ENCODE measurements at regions not wholly inside any gene's neighbourhood (a gene's known extent, or its start where the extent isn't known, plus 50 kb on each side); places are given as distances from the start of the nearest gene placed in this dataset.
A peak's percentile ranks its signal among the peaks of the same experiment; 100 is the strongest.

DNA sequence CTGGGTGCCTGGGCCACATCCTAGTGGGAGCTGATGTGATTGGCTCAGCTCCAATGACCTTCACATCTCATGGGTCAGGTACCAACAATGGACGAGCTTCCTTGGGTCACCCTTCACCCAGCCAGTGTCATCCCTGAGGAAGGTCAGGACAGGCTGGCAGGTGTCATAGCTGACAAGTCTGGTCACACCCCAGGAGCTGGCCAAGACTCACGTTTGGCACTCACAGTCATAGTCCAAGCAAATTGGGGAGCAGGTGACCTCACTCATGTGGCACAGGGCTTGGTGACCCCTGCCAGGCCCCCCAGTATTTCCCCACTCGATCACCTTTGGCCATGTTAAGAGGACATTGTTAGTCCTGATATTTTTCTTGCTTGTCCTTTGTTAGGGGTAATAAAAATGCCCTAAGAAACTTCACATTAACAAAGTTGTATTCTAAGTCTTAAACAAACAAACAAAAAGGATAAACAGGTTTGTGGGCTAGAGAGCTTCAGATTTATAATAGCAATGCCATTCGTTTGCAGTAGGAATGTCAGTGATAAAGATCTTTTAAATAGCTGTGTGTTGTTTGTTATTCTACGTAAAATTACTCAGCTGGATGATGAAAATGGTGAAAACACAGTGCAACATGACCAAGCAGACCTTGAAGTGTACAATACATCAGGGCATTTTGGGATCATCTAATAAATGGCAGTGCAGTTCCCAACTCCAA, 79.5 kb upstream of the POMGNT2 start:
- TF ChIP-seq, protein P1, sequence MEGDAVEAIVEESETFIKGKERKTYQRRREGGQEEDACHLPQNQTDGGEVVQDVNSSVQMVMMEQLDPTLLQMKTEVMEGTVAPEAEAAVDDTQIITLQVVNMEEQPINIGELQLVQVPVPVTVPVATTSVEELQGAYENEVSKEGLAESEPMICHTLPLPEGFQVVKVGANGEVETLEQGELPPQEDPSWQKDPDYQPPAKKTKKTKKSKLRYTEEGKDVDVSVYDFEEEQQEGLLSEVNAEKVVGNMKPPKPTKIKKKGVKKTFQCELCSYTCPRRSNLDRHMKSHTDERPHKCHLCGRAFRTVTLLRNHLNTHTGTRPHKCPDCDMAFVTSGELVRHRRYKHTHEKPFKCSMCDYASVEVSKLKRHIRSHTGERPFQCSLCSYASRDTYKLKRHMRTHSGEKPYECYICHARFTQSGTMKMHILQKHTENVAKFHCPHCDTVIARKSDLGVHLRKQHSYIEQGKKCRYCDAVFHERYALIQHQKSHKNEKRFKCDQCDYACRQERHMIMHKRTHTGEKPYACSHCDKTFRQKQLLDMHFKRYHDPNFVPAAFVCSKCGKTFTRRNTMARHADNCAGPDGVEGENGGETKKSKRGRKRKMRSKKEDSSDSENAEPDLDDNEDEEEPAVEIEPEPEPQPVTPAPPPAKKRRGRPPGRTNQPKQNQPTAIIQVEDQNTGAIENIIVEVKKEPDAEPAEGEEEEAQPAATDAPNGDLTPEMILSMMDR (IDR thresholded peaks at IDR 0.05; ENCODE audit: control insufficient read depth, extremely low read depth, insufficient read depth): no peak
- no peak overlapping the region for H3K4me3 ChIP-seq (ENCODE audit: low read depth, low read length)
- peak; percentile 54 for DNase-seq (ENCODE audit: low read depth)

DNA sequence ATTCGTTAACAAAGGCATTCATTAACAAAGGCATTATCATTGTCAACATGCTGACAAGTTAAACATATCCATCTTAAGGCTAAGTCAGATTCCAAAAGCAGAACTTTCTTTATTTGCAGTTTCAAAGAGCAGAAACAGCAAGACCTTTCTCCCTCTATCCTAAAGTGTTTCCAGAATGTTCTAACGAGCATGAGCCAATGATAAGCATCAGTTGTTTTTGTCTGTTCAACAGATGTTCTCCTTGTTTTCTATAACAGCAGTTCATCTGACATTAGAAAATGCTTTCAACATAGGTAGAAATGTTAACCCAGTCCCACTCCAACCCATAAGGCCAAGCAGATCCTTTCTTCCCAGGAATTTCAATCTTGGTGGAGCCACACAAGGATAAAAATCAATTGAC, 77.6 kb upstream of the POMGNT2 start:
- DNase-seq (ENCODE audit: low read depth): no peak
- H3K4me3 ChIP-seq (ENCODE audit: low read depth, low read length): no peak overlapping the region
- TF ChIP-seq, protein P1 (IDR thresholded peaks at IDR 0.05; ENCODE audit: control insufficient read depth, extremely low read depth, insufficient read depth): no peak

DNA sequence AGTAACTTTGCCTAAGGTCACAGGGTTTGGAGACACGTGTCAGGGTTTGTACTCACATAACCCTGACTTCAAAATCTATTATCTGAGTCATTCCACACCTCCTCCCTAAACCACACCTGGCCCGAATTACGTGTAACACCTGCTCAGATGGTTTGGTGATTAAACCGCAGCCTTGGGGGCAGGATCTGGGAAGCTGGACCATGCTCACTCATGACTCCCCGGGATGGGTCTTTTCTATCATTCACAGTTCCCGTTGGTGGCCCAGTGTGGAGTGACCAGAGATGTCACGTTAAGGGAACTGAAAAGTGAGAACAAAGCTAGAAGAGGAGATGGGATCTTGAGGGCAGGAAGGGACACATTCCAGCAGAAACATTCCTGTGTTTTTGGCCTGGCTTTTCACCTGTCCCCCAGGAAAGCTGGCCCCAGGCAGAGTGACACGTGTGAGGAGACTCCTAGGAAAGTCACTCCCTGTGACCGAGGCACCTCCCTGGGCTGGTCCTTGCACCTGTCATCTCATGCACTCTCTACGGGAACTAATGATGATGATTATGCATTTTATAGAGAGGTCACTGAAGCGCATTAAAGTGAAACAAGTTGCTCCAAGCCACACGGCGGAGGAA, 75.4 kb upstream of the POMGNT2 start:
- TF ChIP-seq, protein P1 (IDR thresholded peaks at IDR 0.05; ENCODE audit: control insufficient read depth, extremely low read depth, insufficient read depth): no peak

DNA sequence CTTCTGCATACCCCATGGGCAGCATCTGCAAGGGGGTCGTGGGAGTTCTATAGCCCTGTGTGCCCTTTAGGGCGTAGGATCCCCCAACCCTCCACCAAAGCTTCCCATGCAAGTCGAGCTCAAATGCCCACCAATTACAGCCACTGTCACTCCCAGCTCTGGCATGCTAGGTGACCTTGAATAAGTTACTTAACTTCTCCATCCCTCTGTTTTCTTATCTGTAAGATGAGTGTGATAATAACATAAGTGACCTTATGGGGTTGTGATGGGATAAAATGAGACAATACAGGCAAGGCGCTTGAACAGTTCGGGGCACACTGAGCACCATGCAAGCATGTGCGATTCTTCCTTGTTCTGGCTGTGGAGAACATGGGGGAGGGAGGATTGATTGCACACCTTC, 74.8 kb upstream of the POMGNT2 start:
- no peak for DNase-seq (ENCODE audit: low read depth)
- H3K4me3 ChIP-seq (ENCODE audit: low read depth, low read length): no peak overlapping the region

More for the DNA sequence above, 75.4 kb upstream of the POMGNT2 start:
- no peak for DNase-seq (ENCODE audit: low read depth)
- H3K4me3 ChIP-seq (ENCODE audit: low read depth, low read length): no peak overlapping the region

DNA sequence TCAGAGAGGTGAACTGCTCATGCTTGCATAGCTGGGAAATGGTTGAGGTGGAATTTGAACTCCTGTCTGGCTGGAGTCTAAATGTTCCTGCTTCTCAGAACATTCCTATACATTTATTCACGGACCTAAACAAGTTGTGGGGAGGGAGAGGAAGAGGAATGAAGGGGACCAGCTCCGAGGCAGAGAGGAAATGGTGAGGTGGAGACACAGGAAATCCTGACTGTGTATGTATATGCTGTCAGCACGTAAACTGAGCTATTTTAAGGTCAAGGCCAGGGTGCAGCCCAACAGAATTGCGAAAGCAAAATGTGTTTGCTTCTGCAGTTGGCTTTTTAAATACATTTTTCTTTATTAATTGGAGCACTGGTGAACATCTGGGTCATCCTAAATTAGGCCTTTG, 74.1 kb upstream of the POMGNT2 start:
- DNase-seq (ENCODE audit: low read depth): no peak
- no peak overlapping the region for H3K4me3 ChIP-seq (ENCODE audit: low read depth, low read length)
- TF ChIP-seq, protein P1 (IDR thresholded peaks at IDR 0.05; ENCODE audit: control insufficient read depth, extremely low read depth, insufficient read depth): no peak

More for the DNA sequence above, 74.8 kb upstream of the POMGNT2 start:
- TF ChIP-seq, protein P1 (IDR thresholded peaks at IDR 0.05; ENCODE audit: control insufficient read depth, extremely low read depth, insufficient read depth): no peak

DNA sequence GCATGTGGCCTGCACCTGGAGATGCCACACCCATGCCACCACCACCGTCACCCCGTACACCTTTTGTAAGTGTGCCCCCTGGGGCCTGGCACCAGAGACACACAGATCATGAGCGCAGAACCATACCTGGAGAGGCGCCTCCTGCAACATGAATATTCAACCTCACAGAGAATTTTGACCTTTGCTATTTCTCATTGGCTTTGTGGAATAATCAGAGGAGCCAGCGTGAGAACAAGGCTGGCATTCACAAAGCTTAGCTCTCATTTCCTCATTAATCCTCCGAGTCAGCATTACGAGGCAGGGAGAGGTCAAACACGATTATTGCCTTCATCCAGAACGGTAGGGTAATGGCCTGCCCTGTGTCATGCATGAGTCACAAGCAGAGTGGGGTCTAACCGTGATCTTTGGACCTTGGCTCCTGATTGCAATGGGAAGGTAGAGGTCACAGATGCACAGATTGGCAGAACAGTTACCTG, 73.0 kb upstream of the POMGNT2 start:
- H3K4me3 ChIP-seq (ENCODE audit: low read depth, low read length): no peak overlapping the region
- TF ChIP-seq, protein P1 (IDR thresholded peaks at IDR 0.05; ENCODE audit: control insufficient read depth, extremely low read depth, insufficient read depth): no peak
- no peak for DNase-seq (ENCODE audit: low read depth)

All from LNCaP clone FGC (cell line).